Hematopoietic multipotent progenitor cell treated with erythropoietin and hydrocortisone succinate and interleukin-3 and kit ligand, for 17 days (in vitro differentiated cells): ENCODE measurements at regions not wholly inside any gene's neighbourhood (a gene's known extent, or its start where the extent isn't known, plus 50 kb on each side); places are given as distances from the start of the nearest gene placed in this dataset.

Source experiments
- DNase-seq: peaks from one replicate; pipeline ENCODE4 v3.0.0-alpha.2; 2015; ENCODE audit warnings: low spot score

- no peak for DNase-seq
Observed at GRCh38 chr4:26139310-26139924, 181.4 kb upstream of the RBPJ start.

- no peak for DNase-seq
Observed at GRCh38 chr4:26140150-26140898, 180.5 kb upstream of the RBPJ start.

- no peak for DNase-seq
Observed at GRCh38 chr4:26141051-26141721, 179.6 kb upstream of the RBPJ start.

- DNase-seq, result no peak
Observed at GRCh38 chr4:26141911-26142638, 178.7 kb upstream of the RBPJ start.

- DNase-seq, result no peak
Observed at GRCh38 chr4:26144526-26145155, 176.2 kb upstream of the RBPJ start.

GRCh38 chr4:26145212-26145611, 175.6 kb upstream of the RBPJ start:
- DNase-seq, result no peak

- DNase-seq, result no peak
Observed at GRCh38 chr4:26148927-26149326, 171.9 kb upstream of the RBPJ start.

- no peak for DNase-seq
Observed at GRCh38 chr4:26150948-26151347, 169.9 kb upstream of the RBPJ start.

- DNase-seq, result no peak
Observed at GRCh38 chr4:26151615-26152014, 169.2 kb upstream of the RBPJ start.

- no peak for DNase-seq
Observed at GRCh38 chr4:26152056-26152455, 168.8 kb upstream of the RBPJ start.

GRCh38 chr4:26157541-26157940, 163.3 kb upstream of the RBPJ start:
- DNase-seq, result no peak

GRCh38 chr4:26160591-26160990, 160.2 kb upstream of the RBPJ start:
- no peak for DNase-seq

- no peak for DNase-seq
Observed at GRCh38 chr4:26161030-26161824, 159.6 kb upstream of the RBPJ start.

- DNase-seq, result no peak
Observed at GRCh38 chr4:26162101-26162500, 158.7 kb upstream of the RBPJ start.

- no peak for DNase-seq
Observed at GRCh38 chr4:26163425-26164362, 157.1 kb upstream of the RBPJ start.

- DNase-seq, result no peak
Observed at GRCh38 chr4:26171501-26171900, 149.3 kb upstream of the RBPJ start.

GRCh38 chr4:26171941-26172340, 148.9 kb upstream of the RBPJ start:
- no peak for DNase-seq

- DNase-seq, result no peak
Observed at GRCh38 chr4:26173619-26174018, 147.2 kb upstream of the RBPJ start.

GRCh38 chr4:26174027-26174426, 146.8 kb upstream of the RBPJ start:
- no peak for DNase-seq
